SK-N-SH (cell line): ENCODE measurements at regions not wholly inside any gene's neighbourhood (a gene's known extent, or its start where the extent isn't known, plus 50 kb on each side); places are given as distances from the start of the nearest gene placed in this dataset.

Experiments used
- CTCF ChIA-PET: fragments of 300-600, 350-600 bp; formaldehyde crosslinking; extraction: SDS; loops from one replicate; lab custom pipeline; 2021; lab: Yijun Ruan, JAX
- POLR2A ChIA-PET: fragments of 350-600 bp; sonication (Branson Sonifier 250); formaldehyde crosslinking; extraction: SDS; loops from one replicate; lab custom pipeline; 2020; ENCODE audit warnings: antibody characterized with exemption, inconsistent platforms; lab: Yijun Ruan, JAX
- DNase-seq: peaks from one replicate; pipeline ENCODE4 v3.0.0; 2012
- H2AFZ ChIP-seq: fragments of 200-600 bp; sonication (generic); 2 replicates; pipeline ENCODE4 v1.8.1; 2016; ENCODE audit warnings: antibody characterized with exemption, mild to moderate bottlenecking, low read depth
- H3F3A ChIP-seq: fragments of 200-600 bp; sonication (generic); replicated peaks from 2 replicates; pipeline ENCODE3; 2016; ENCODE audit warnings: antibody characterized with exemption, mild to moderate bottlenecking; ENCODE audit not compliant: insufficient read depth
- H3K27ac ChIP-seq, 2 experiments: fragments of 200-500 bp in 1 of 2; fragments of 200-600 bp in 1 of 2; sonication (Bioruptor generic) in 1 of 2; sonication (generic), shearing (Covaris generic) in 1 of 2; 2 replicates each; pipeline versions ENCODE4 v1.5.1 to v1.6.1; 2014 to 2016; ENCODE audit warnings: low read depth in 2 of 2, inconsistent platforms in 1 of 2, low read length in 1 of 2, mild to moderate bottlenecking in 1 of 2, mixed read lengths in 1 of 2
- H3K27me3 ChIP-seq: fragments of 200-600 bp; sonication (generic), shearing (Covaris generic); 2 replicates; pipeline ENCODE4 v1.6.1; 2016; ENCODE audit warnings: mixed run types; ENCODE audit not compliant: insufficient read depth
- H3K36me3 ChIP-seq, 2 experiments: fragments of 200-500 bp in 1 of 2; fragments of 200-600 bp in 1 of 2; sonication (Bioruptor generic) in 1 of 2; sonication (generic) in 1 of 2; replicated peaks in 1 of 2; 2 replicates each; pipeline versions ENCODE3 to v1.5.1; 2014 to 2016; ENCODE audit warnings: low read length in 1 of 2, mild to moderate bottlenecking in 1 of 2; ENCODE audit not compliant: insufficient read depth in 2 of 2, control insufficient read depth in 1 of 2
- H3K4me1 ChIP-seq, 2 experiments: fragments of 200-500 bp in 1 of 2; fragments of 200-600 bp in 1 of 2; sonication (Bioruptor generic) in 1 of 2; sonication (generic), shearing (Covaris generic) in 1 of 2; 2 replicates each; pipeline versions ENCODE4 v1.5.1 to v1.6.1; 2014 to 2016; ENCODE audit warnings: low read depth in 1 of 2, low read length in 1 of 2, mixed run types in 1 of 2; ENCODE audit not compliant: insufficient read depth in 2 of 2, control insufficient read depth in 1 of 2
- H3K4me2 ChIP-seq: fragments of 200-600 bp; sonication (generic), shearing (Covaris generic); 2 replicates; pipeline ENCODE4 v1.6.1; 2017; ENCODE audit warnings: mixed run types
- H3K4me3 ChIP-seq, 2 experiments: fragments of 200-500 bp in 1 of 2; fragments of 200-600 bp in 1 of 2; sonication (Bioruptor generic) in 1 of 2; sonication (generic), shearing (Covaris generic) in 1 of 2; 2 replicates each; pipeline versions ENCODE4 v1.5.1 to v1.8.1; 2014 to 2016; ENCODE audit warnings: low read depth in 2 of 2, inconsistent platforms in 1 of 2, low read length in 1 of 2, mild to moderate bottlenecking in 1 of 2, mixed read lengths in 1 of 2, moderate library complexity in 1 of 2
- H3K79me2 ChIP-seq: fragments of 200-600 bp; sonication (generic); 2 replicates; pipeline ENCODE4 v1.8.1; 2017; ENCODE audit warnings: mild to moderate bottlenecking; ENCODE audit not compliant: insufficient read depth
- H3K9ac ChIP-seq: fragments of 200-600 bp; sonication (generic); 2 replicates; pipeline ENCODE4 v1.6.1; 2017; ENCODE audit warnings: mixed run types
- H3K9me2 ChIP-seq: fragments of 200-600 bp; sonication (generic); 2 replicates; pipeline ENCODE4 v1.6.1; 2017; ENCODE audit warnings: mixed run types
- H3K9me3 ChIP-seq: fragments of 200-600 bp; sonication (generic); 2 replicates; pipeline ENCODE4 v1.6.1; 2017; ENCODE audit warnings: mixed run types, mild to moderate bottlenecking, moderate library complexity
- H4K20me1 ChIP-seq: fragments of 200-600 bp; sonication (generic); 2 replicates; pipeline ENCODE4 v1.6.1; 2017; ENCODE audit warnings: mild to moderate bottlenecking, mixed run types; ENCODE audit not compliant: insufficient read depth
- CHD2 ChIP-seq: fragments of 150-350 bp; IDR thresholded peaks from 2 replicates; pipeline ENCODE4 v1.6.1; 2018; ENCODE audit warnings: low read length; ENCODE audit not compliant: partially characterized antibody
- EP300 ChIP-seq, 2 experiments: IDR thresholded peaks; 2 replicates each; pipeline versions ENCODE4 v1.4.0 to v1.6.1; 2012; ENCODE audit warnings: borderline replicate concordance in 1 of 2, low read depth in 1 of 2, low read length in 1 of 2
- NFIC ChIP-seq: IDR thresholded peaks from 2 replicates; pipeline ENCODE4 v1.4.0; 2012; ENCODE audit warnings: borderline replicate concordance
- SIN3A ChIP-seq: IDR thresholded peaks from 2 replicates; pipeline ENCODE4 v1.6.1; 2012; ENCODE audit warnings: low read depth, mild to moderate bottlenecking, low read length, moderate library complexity, borderline replicate concordance
- SMC3 ChIP-seq: IDR thresholded peaks from 2 replicates; pipeline ENCODE4 v1.6.1; 2012; ENCODE audit warnings: low read depth, low read length, improper control_type of control experiment
- TCF12 ChIP-seq: IDR thresholded peaks from 2 replicates; pipeline ENCODE4 v1.4.0; 2012
- WGBS: methylation state at CpG from one replicate; pipeline ENCODE4 v1.1.6; 2017; ENCODE audit warnings: low lambda C conversion rate; 5-methylcytosine and 5-hydroxymethylcytosine counted together
- TF ChIP-seq, protein P1 (sequence below): IDR thresholded peaks from 2 replicates; pipeline ENCODE4 v1.4.0; 2012; ENCODE audit warnings: low read depth, borderline replicate concordance
- TF ChIP-seq, protein P2 (sequence below): IDR thresholded peaks from 2 replicates; pipeline ENCODE4; 2012
- TF ChIP-seq, protein P3 (sequence below): IDR thresholded peaks from 2 replicates; pipeline ENCODE4 v1.6.1; 2012; ENCODE audit warnings: mild to moderate bottlenecking, low read depth, low read length, moderate library complexity
- TF ChIP-seq, protein P4 (sequence below): fragments of 150-350 bp; IDR thresholded peaks from 2 replicates; pipeline ENCODE4 v1.6.1; 2016; ENCODE audit warnings: mild to moderate bottlenecking, low read depth, low read length
- TF ChIP-seq, protein P5 (sequence below): IDR thresholded peaks from 2 replicates; pipeline ENCODE4 v1.4.0; 2012; ENCODE audit warnings: low read depth, borderline replicate concordance

DNA sequence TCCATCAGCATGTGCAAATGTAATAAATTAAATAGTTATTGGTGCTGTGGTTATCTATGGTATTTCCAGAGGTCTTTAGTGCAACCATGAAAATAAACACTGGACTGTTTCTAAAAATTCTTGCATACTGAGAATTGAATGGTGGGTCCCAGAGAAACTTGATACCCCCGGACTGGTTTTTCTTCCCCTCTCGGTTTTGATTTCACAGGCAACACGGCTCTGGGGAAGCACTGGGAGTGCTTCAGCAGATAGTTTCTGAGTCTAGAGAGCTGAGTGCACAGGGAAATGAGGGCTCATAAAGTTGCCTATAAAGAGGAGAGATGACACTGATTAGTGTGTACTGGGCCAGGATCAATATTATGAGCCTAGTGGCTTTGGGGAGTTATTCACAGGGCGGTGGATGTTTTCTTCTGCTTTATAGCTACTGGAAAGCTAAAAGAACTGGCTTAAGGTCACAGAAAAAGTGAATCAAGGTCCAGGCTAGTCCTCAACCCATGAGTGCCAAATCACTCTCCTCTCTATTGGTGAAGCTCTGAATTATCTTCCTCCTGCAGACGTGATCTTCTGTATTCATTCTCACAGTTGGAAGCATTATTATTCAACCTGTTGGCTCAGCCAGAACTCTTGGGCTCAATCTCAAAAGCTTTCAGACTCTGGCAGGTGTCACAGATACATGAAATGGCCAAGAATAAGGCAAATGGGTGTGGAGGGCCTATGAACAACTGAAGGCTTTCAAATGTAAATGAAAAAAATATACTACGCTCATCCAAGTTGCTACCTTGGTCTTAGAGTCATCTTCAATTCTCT, 170.2 kb upstream of the HMHB1 start (continued):
- TF ChIP-seq, protein P1, sequence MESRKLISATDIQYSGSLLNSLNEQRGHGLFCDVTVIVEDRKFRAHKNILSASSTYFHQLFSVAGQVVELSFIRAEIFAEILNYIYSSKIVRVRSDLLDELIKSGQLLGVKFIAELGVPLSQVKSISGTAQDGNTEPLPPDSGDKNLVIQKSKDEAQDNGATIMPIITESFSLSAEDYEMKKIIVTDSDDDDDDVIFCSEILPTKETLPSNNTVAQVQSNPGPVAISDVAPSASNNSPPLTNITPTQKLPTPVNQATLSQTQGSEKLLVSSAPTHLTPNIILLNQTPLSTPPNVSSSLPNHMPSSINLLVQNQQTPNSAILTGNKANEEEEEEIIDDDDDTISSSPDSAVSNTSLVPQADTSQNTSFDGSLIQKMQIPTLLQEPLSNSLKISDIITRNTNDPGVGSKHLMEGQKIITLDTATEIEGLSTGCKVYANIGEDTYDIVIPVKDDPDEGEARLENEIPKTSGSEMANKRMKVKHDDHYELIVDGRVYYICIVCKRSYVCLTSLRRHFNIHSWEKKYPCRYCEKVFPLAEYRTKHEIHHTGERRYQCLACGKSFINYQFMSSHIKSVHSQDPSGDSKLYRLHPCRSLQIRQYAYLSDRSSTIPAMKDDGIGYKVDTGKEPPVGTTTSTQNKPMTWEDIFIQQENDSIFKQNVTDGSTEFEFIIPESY = no peak
- no peak for TF ChIP-seq TCF12

DNA sequence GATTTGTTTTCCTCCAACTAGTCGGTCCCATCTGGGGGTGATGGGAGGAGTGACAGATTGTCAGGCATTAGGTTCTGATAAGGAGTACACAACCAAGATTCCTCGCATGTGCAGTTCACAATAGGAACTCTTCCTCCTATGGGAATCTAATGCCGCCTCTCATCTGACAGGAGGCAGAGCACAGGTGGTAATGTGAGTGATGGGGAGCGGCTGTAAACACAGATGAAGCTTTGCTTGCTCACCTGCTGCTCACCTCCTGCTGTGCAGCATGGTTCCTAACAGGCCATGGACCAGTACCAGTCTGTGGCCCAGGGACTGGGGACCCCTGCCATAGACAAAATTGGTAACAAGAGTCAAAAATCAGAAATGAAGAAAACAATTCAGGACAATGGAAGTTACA, 173.3 kb upstream of the HMHB1 start:
- H2AFZ ChIP-seq = no peak overlapping the region
- no peaks in the 10 kb centered on the region for H3K27me3 ChIP-seq
- ChIA-PET CTCF (interaction anchor here (0.8 kb wide), 1 partner anchor 186 kb away, joined by 3 read pairs; no protein-coding TSS in a partner anchor), POLR2A (no interaction called here)
- H3F3A ChIP-seq = no peaks in the 10 kb centered on the region
- H3K4me1 ChIP-seq = no peaks in the 10 kb centered on the region
- H3K4me2 ChIP-seq = no peak overlapping the region
- H4K20me1 ChIP-seq = no peaks in the 10 kb centered on the region
- no peaks in the 10 kb centered on the region for H3K79me2 ChIP-seq
- WGBS = 68% methylated on average over 4 of the region's 4 CpGs
- H3K9ac ChIP-seq = no peak overlapping the region
- no peak overlapping the region for H3K4me3 ChIP-seq
- H3K9me2 ChIP-seq = no peaks in the 10 kb centered on the region
- no peaks in the 10 kb centered on the region for H3K9me3 ChIP-seq
- TF ChIP-seq EP300 (IDR thresholded peaks at IDR 0.05; ENCODE audit: borderline replicate concordance in 1 of 2, low read depth in 1 of 2, low read length in 1 of 2) (no peak), SMC3 (no peak), CHD2 (no peak), SIN3A (no peak), NFIC (no peak)
- TF ChIP-seq, protein P2, sequence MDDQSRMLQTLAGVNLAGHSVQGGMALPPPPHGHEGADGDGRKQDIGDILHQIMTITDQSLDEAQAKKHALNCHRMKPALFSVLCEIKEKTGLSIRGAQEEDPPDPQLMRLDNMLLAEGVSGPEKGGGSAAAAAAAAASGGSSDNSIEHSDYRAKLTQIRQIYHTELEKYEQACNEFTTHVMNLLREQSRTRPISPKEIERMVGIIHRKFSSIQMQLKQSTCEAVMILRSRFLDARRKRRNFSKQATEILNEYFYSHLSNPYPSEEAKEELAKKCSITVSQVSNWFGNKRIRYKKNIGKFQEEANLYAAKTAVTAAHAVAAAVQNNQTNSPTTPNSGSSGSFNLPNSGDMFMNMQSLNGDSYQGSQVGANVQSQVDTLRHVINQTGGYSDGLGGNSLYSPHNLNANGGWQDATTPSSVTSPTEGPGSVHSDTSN = no peak
- TF ChIP-seq, protein P3, sequence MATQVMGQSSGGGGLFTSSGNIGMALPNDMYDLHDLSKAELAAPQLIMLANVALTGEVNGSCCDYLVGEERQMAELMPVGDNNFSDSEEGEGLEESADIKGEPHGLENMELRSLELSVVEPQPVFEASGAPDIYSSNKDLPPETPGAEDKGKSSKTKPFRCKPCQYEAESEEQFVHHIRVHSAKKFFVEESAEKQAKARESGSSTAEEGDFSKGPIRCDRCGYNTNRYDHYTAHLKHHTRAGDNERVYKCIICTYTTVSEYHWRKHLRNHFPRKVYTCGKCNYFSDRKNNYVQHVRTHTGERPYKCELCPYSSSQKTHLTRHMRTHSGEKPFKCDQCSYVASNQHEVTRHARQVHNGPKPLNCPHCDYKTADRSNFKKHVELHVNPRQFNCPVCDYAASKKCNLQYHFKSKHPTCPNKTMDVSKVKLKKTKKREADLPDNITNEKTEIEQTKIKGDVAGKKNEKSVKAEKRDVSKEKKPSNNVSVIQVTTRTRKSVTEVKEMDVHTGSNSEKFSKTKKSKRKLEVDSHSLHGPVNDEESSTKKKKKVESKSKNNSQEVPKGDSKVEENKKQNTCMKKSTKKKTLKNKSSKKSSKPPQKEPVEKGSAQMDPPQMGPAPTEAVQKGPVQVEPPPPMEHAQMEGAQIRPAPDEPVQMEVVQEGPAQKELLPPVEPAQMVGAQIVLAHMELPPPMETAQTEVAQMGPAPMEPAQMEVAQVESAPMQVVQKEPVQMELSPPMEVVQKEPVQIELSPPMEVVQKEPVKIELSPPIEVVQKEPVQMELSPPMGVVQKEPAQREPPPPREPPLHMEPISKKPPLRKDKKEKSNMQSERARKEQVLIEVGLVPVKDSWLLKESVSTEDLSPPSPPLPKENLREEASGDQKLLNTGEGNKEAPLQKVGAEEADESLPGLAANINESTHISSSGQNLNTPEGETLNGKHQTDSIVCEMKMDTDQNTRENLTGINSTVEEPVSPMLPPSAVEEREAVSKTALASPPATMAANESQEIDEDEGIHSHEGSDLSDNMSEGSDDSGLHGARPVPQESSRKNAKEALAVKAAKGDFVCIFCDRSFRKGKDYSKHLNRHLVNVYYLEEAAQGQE = no peak
- TF ChIP-seq, protein P4, sequence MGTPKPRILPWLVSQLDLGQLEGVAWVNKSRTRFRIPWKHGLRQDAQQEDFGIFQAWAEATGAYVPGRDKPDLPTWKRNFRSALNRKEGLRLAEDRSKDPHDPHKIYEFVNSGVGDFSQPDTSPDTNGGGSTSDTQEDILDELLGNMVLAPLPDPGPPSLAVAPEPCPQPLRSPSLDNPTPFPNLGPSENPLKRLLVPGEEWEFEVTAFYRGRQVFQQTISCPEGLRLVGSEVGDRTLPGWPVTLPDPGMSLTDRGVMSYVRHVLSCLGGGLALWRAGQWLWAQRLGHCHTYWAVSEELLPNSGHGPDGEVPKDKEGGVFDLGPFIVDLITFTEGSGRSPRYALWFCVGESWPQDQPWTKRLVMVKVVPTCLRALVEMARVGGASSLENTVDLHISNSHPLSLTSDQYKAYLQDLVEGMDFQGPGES = no peak
- TF ChIP-seq, protein P5, sequence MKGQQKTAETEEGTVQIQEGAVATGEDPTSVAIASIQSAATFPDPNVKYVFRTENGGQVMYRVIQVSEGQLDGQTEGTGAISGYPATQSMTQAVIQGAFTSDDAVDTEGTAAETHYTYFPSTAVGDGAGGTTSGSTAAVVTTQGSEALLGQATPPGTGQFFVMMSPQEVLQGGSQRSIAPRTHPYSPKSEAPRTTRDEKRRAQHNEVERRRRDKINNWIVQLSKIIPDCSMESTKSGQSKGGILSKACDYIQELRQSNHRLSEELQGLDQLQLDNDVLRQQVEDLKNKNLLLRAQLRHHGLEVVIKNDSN = no peak
- DNase-seq = no peak
- H3K36me3 ChIP-seq = no peaks in the 10 kb centered on the region
- H3K27ac ChIP-seq = no peak overlapping the region
